ENCODE measurements at regions not wholly inside any gene's neighbourhood (a gene's known extent, or its start where the extent isn't known, plus 50 kb on each side); places are given as distances from the start of the nearest gene placed in this dataset.

GRCh38 chr21:38165466-38166172, 91.2 kb upstream of the KCNJ15 start:
- DNase-seq = no peak

GRCh38 chr21:38166173-38166535, 90.6 kb upstream of the KCNJ15 start:
- DNase-seq = no peak

GRCh38 chr21:38167345-38167744, 89.4 kb upstream of the KCNJ15 start:
- DNase-seq = no peak

- peak; percentile 37 to 74 for DNase-seq
Observed at GRCh38 chr21:38170283-38170682, 86.5 kb upstream of the KCNJ15 start.

GRCh38 chr21:38170704-38171682, 85.8 kb upstream of the KCNJ15 start:
- DNase-seq = no peak

GRCh38 chr21:38171723-38172344, 85.0 kb upstream of the KCNJ15 start:
- DNase-seq = no peak

- no peak for DNase-seq
Observed at GRCh38 chr21:38173276-38174035, 83.3 kb upstream of the KCNJ15 start.

GRCh38 chr21:38175306-38175705, 81.5 kb upstream of the KCNJ15 start:
- no peak for DNase-seq

GRCh38 chr21:38177919-38178652, 78.7 kb upstream of the KCNJ15 start:
- no peak for DNase-seq

GRCh38 chr21:38178653-38179470, 77.9 kb upstream of the KCNJ15 start:
- peak in 1 of 2 donors; percentile 5 for DNase-seq

- DNase-seq = peak in 1 of 2 donors; percentile 6
Observed at GRCh38 chr21:38179511-38179910, 77.3 kb upstream of the KCNJ15 start.

- no peak for DNase-seq
Observed at GRCh38 chr21:38181096-38181495, 75.7 kb upstream of the KCNJ15 start.

- DNase-seq = no peak
Observed at GRCh38 chr21:38182370-38182985, 74.3 kb upstream of the KCNJ15 start.

- DNase-seq = peak; percentile 20 to 23
Observed at GRCh38 chr21:38183961-38184360, 72.8 kb upstream of the KCNJ15 start.

- peak; percentile 51 to 52 for DNase-seq
Observed at GRCh38 chr21:38186661-38187270, 70.0 kb upstream of the KCNJ15 start.

- DNase-seq = no peak
Observed at GRCh38 chr21:38188037-38188436, 68.8 kb upstream of the KCNJ15 start.

GRCh38 chr21:38196036-38196435, 60.8 kb upstream of the KCNJ15 start:
- peak; percentile 68 for DNase-seq

GRCh38 chr21:38202811-38203210, 54.0 kb upstream of the KCNJ15 start:
- no peak for DNase-seq

- DNase-seq = no peak
Observed at GRCh38 chr21:38203229-38203628, 53.6 kb upstream of the KCNJ15 start.

- DNase-seq = no peak
Observed at GRCh38 chr21:38205940-38206339, 50.9 kb upstream of the KCNJ15 start.
